Cardiac fibroblast (primary cell): ENCODE measurements at regions not wholly inside any gene's neighbourhood (a gene's known extent, or its start where the extent isn't known, plus 50 kb on each side); places are given as distances from the start of the nearest gene placed in this dataset.

ENCODE experiments used
- DNase-seq, 2 donors: peaks; one replicate each; pipeline versions ENCODE4 v3.0.0 to v3.0.0-alpha.2; 2010; ENCODE audit warnings: low read depth in 2 of 2
- H3K4me3 ChIP-seq, 2 donors: replicated peaks in 1 of 2; 1 replicate in 1 of 2; 2 replicates in 1 of 2; pipeline ENCODE4 v1.5.1; 2011; ENCODE audit warnings: low read depth in 2 of 2, low read length in 2 of 2, mild to moderate bottlenecking in 2 of 2, moderate library complexity in 1 of 2
- CTCF ChIP-seq: IDR thresholded peaks from one replicate; pipeline ENCODE4 v1.5.1; 2011; ENCODE audit warnings: low read depth, mild to moderate bottlenecking, low read length, inconsistent platforms

DNA sequence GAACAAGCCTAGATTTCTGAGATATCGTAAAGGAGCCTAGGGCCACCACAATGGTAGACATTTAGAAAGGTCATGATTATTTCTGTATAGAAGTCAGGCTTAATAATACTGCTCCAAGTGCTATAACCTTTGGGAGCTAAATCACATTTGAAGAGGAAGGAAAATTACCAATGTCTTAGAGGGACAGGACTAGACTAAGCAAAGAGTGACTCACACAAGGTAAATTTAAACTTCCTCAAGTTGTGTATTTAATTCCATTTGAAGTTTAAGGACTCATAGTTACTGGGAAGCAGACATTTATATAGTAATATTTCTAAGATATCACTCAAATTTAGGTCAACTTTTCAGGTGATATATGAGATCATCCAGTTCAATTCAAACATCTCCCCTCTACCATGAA lies 227.6 kb upstream of the MME start:
- no peak for TF ChIP-seq CTCF
- H3K4me3 ChIP-seq = no peak overlapping the region
- DNase-seq = no peak

DNA sequence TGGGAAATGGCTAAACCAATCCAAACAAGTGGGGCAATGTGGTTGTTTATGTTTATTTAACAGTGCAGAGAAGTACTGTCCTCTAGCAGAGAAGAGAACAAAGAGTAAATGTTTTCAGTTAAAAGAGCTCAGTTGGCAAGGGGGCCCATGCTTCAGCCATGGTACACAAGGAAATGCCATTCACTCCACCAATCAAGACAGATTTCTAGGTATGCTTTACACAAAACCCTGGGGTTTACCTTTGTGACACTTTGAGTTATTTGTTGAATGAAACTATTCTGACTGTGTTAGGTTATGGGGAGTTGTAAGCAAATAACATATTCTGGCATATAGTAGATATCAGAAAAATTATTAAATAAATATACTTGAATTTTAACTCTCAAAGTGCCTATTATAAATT lies 228.5 kb upstream of the MME start:
- DNase-seq = no peak
- H3K4me3 ChIP-seq = no peak overlapping the region
- no peak for TF ChIP-seq CTCF

DNA sequence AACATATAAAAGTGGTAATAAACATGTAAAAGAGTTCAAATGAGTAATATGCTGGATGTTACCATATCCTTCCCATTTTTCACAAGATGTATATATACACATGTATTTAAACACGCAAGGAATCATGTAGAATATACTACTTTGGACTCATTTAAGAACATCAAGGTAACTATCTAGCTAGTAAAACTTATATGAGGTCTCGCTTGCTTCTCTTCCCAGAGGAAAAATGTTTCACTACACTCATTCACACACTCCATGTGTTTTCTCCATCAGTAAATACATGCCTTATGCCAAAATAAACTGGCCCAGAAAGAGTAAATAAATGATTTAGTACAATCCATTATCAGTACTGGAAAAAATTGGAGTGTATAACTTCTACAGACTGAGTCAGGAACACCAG lies 229.2 kb upstream of the MME start:
- H3K4me3 ChIP-seq = no peak overlapping the region
- no peak for DNase-seq
- no peak for TF ChIP-seq CTCF

DNA sequence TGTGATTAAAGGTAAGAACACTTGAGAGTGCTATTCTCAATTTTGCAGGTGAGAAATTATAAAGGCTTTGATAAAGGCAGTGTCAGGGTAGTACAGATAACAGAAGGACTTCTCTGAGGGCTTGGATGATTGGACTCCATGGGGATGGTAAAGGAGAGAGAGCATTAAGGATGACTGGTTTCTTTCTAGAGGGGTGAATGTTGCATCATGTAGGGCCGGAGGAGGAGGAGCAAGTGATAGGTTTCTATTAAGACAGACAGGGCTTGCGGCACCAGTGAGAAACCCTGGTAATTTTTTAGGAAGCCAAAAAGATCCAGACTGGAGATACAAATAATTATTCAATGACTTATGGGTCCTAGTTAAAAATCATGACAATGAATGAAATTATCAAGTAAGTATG lies 230.7 kb upstream of the MME start:
- TF ChIP-seq CTCF = no peak
- no peak for DNase-seq
- H3K4me3 ChIP-seq = no peak overlapping the region

DNA sequence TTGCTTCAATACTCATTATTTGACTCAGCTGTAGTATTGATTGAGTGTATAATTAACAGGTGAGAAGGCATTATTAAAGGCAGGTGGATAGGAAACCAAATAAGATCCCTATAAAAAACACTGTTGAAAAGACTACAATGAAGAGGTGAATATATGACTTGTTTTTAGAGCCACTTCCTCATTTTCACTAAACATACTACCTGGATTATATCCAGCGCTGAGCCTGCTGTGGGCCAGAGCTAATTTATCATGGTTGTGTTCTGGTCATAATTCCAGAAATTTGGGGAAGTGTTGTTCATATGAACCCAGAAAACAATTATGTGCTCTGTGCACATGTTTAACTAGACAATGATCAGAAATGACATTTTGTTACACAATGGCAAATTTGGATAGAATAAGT lies 235.3 kb upstream of the MME start:
- no peak overlapping the region for H3K4me3 ChIP-seq
- TF ChIP-seq CTCF = no peak
- no peak for DNase-seq

- DNase-seq = no peak
- TF ChIP-seq CTCF = no peak
Observed at GRCh38 chr3:154843647-154844046, 236.5 kb upstream of the MME start.

GRCh38 chr3:154842536-154842935 lies 237.6 kb upstream of the MME start:
- DNase-seq = peak in 1 of 2 donors; percentile 17
- no peak for TF ChIP-seq CTCF
- H3K4me3 ChIP-seq = no peak overlapping the region

More at GRCh38 chr3:154843647-154844046, 236.5 kb upstream of the MME start:
- H3K4me3 ChIP-seq = no peak overlapping the region
